Activated effector memory CD4-positive, alpha-beta T cell treated with anti-CD3 and anti-CD28 coated beads, Interleukin-2, amount 50 U/mL, for 16 hours (primary cell): ENCODE measurements at regions not wholly inside any gene's neighbourhood (a gene's known extent, or its start where the extent isn't known, plus 50 kb on each side); places are given as distances from the start of the nearest gene placed in this dataset.

ENCODE experiments used
- DNase-seq: peaks from one replicate; pipeline ENCODE4 v3.0.0-alpha.2; 2020

GRCh38 chr10:104577163-104577562 lies 63.9 kb upstream of the SORCS3 start:
- DNase-seq: no peak

- DNase-seq: no peak
Measured at GRCh38 chr10:104577861-104578521, 63.1 kb upstream of the SORCS3 start.

GRCh38 chr10:104578671-104579070 lies 62.4 kb upstream of the SORCS3 start:
- no peak for DNase-seq

- no peak for DNase-seq
Measured at GRCh38 chr10:104579136-104579535, 62.0 kb upstream of the SORCS3 start.

DNA sequence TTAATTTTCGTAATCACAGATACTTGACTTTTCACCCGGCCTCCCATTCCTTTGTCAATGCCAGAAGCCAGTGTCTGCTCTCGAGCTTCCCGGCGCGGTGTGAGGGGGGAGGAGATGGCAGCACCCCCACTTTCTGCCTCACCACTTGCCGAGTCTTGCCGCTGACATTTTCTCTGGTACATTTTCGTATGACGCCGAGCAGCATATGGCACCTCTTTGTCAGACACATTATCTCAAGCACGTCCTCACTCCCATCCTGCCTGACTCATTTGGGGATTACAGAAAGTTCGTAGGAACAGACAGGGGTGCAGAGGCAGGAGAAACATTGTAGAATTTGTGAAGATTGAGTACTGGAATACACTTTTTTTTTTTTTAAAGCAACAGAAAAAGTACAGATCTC lies 60.8 kb upstream of the SORCS3 start:
- DNase-seq: no peak

- peak; percentile 85 for DNase-seq
Measured at GRCh38 chr10:104580774-104581675, 60.1 kb upstream of the SORCS3 start.

- DNase-seq: no peak
Measured at GRCh38 chr10:104581884-104582601, 59.0 kb upstream of the SORCS3 start.

- DNase-seq: no peak
Measured at GRCh38 chr10:104582602-104582951, 58.5 kb upstream of the SORCS3 start.

DNA sequence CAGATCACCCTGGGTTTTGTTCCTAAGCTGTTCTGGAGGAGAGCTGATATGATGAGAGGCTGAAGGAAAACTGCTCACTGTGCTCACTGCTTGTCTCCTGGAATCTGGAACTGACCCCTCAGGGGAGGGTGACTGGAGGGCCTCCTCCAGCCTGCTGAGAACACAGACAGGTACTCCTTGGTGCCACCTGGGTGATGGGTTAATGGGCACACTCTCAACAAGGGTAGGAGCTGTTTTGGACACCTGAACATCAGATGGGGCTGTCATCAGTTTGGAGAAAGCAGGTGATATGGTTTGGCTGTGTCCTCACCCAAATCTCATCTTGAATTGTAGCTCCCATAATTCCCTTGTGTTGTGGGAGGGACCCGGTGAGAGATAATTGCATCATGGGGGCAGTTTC lies 58.1 kb upstream of the SORCS3 start:
- no peak for DNase-seq

DNA sequence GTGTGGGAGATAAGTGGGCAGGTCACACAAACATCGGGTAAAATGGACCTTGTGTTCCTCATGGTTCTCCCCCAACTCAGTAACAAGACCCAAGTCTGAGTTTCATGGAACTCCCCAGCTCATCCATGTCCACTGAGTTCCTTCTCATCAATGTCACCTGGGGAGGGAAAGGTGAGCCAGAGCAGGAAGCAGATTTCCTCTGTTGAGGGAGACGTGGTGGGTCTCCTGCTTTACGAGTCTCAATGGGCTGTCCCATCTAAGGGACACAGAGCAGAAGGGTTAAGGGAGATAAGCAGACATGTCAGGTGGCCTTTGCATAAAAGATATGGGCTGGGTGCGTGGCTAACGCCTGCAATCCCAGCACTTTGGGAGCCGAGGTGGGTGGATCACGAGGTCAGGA lies 56.5 kb upstream of the SORCS3 start:
- no peak for DNase-seq

GRCh38 chr10:104587751-104588150 lies 53.3 kb upstream of the SORCS3 start:
- no peak for DNase-seq

DNA sequence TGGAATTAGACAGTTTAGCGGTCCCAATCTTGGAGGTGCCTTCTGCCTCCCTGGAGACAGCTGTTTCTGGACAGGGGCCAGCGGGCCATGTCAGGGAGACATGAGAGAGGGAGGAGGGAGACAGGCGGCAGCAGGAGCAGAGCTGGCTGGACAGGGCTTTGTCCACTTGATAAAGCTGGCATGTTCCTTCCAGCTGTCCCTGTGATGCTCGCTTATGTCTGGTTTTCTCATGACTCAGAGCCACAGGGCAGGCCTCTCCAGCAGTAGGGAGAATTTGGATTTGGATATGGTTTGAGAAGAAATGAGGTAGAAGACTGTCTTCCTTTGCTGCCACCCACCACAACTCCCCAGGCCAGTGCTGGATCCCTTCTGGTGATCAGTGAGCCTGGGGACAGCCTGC lies 51.7 kb upstream of the SORCS3 start:
- no peak for DNase-seq

DNA sequence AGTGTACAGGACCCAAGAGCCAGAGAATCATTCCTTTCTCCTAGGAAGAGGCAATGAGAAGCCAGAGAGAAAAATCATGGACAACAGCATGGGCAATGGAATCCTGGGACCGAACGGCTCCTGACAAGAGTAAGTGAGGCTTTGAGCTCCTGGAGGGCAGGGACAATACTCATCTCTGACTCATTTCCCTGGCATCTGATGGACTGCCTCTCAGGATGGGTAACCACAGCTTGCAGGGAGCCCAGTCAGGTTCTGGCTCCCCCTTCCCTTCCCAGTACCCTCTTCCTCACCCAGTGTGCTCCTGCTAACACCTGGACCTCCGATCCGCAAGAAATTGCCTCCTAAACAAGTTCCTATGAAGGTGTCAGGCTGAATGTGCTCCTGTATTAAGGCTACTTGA lies 51.2 kb upstream of the SORCS3 start:
- no peak for DNase-seq
